ENCODE measurements at regions not wholly inside any gene's neighbourhood (a gene's known extent, or its start where the extent isn't known, plus 50 kb on each side); places are given as distances from the start of the nearest gene placed in this dataset.

GRCh38 chr1:58340185-58340584 lies 206.3 kb downstream of the OMA1 start:
- no peaks in the 10 kb centered on the region for H3K4me1 ChIP-seq (ENCODE audit: low read length)
- no peaks in the 10 kb centered on the region for H4K20me1 ChIP-seq (ENCODE audit: insufficient read depth, low read length)
- no peak overlapping the region for H3K4me2 ChIP-seq (ENCODE audit: low read length)
- H3K79me2 ChIP-seq (ENCODE audit: low read length): no peaks in the 10 kb centered on the region
- no peak overlapping the region for H3K27ac ChIP-seq (ENCODE audit: low read length)
- TF ChIP-seq EZH2phosphoT487 (IDR thresholded peaks at IDR 0.05; ENCODE audit: low read depth) (no peak), CTCF (IDR thresholded peaks at IDR 0.05; ENCODE audit: low read depth, low read length) (no peak)
- no peak overlapping the region for H3K9ac ChIP-seq (ENCODE audit: low read length)
- H3K9me3 ChIP-seq (ENCODE audit: insufficient read depth, low read length): no peaks in the 10 kb centered on the region
- no peak overlapping the region for H3K4me3 ChIP-seq (ENCODE audit: low read length)
- H2AFZ ChIP-seq (ENCODE audit: low read depth, low read length): no peak overlapping the region
- no peaks in the 10 kb centered on the region for H3K36me3 ChIP-seq (replicated peaks; ENCODE audit: low read depth, low read length)
- H3K27me3 ChIP-seq (ENCODE audit: low read depth, low read length): no peaks in the 10 kb centered on the region

GRCh38 chr1:58338081-58338480 lies 208.4 kb downstream of the OMA1 start:
- no peak overlapping the region for H2AFZ ChIP-seq (ENCODE audit: low read depth, low read length)
- H3K9me3 ChIP-seq (ENCODE audit: insufficient read depth, low read length): no peaks in the 10 kb centered on the region
- no peak for TF ChIP-seq EZH2phosphoT487 (IDR thresholded peaks at IDR 0.05; ENCODE audit: low read depth)
- no peak for TF ChIP-seq CTCF (IDR thresholded peaks at IDR 0.05; ENCODE audit: low read depth, low read length)
- no peak overlapping the region for H3K4me2 ChIP-seq (ENCODE audit: low read length)
- no peak overlapping the region for H3K27ac ChIP-seq (ENCODE audit: low read length)
- no peak overlapping the region for H3K9ac ChIP-seq (ENCODE audit: low read length)
- no peaks in the 10 kb centered on the region for H3K4me1 ChIP-seq (ENCODE audit: low read length)
- H3K79me2 ChIP-seq (ENCODE audit: low read length): no peaks in the 10 kb centered on the region
- no peaks in the 10 kb centered on the region for H3K36me3 ChIP-seq (replicated peaks; ENCODE audit: low read depth, low read length)
- no peaks in the 10 kb centered on the region for H4K20me1 ChIP-seq (ENCODE audit: insufficient read depth, low read length)
- H3K27me3 ChIP-seq (ENCODE audit: low read depth, low read length): no peaks in the 10 kb centered on the region
- no peak overlapping the region for H3K4me3 ChIP-seq (ENCODE audit: low read length)

GRCh38 chr1:58333511-58333910 lies 213.0 kb downstream of the OMA1 start:
- Histone ChIP-seq H3K4me3 (ENCODE audit: low read length) (no peak overlapping the region), H3K27ac (ENCODE audit: low read length) (no peak overlapping the region), H3K27me3 (ENCODE audit: low read depth, low read length) (no peaks in the 10 kb centered on the region), H3K4me2 (ENCODE audit: low read length) (no peak overlapping the region), H2AFZ (ENCODE audit: low read depth, low read length) (no peak overlapping the region), H3K9ac (ENCODE audit: low read length) (no peak overlapping the region), H3K79me2 (ENCODE audit: low read length) (no peaks in the 10 kb centered on the region), H4K20me1 (ENCODE audit: insufficient read depth, low read length) (no peaks in the 10 kb centered on the region), H3K9me3 (ENCODE audit: insufficient read depth, low read length) (no peaks in the 10 kb centered on the region), H3K4me1 (ENCODE audit: low read length) (no peaks in the 10 kb centered on the region), H3K36me3 (replicated peaks; ENCODE audit: low read depth, low read length) (no peaks in the 10 kb centered on the region)
- TF ChIP-seq EZH2phosphoT487 (IDR thresholded peaks at IDR 0.05; ENCODE audit: low read depth) (no peak), CTCF (IDR thresholded peaks at IDR 0.05; ENCODE audit: low read depth, low read length) (no peak)

- Histone ChIP-seq H3K36me3 (replicated peaks; ENCODE audit: low read depth, low read length) (no peaks in the 10 kb centered on the region), H3K9ac (ENCODE audit: low read length) (no peak overlapping the region), H2AFZ (ENCODE audit: low read depth, low read length) (no peak overlapping the region), H4K20me1 (ENCODE audit: insufficient read depth, low read length) (no peaks in the 10 kb centered on the region), H3K27ac (ENCODE audit: low read length) (no peak overlapping the region), H3K4me1 (ENCODE audit: low read length) (no peaks in the 10 kb centered on the region), H3K4me3 (ENCODE audit: low read length) (no peak overlapping the region), H3K4me2 (ENCODE audit: low read length) (no peak overlapping the region), H3K79me2 (ENCODE audit: low read length) (no peaks in the 10 kb centered on the region), H3K9me3 (ENCODE audit: insufficient read depth, low read length) (no peaks in the 10 kb centered on the region), H3K27me3 (ENCODE audit: low read depth, low read length) (no peaks in the 10 kb centered on the region)
- no peak for TF ChIP-seq CTCF (IDR thresholded peaks at IDR 0.05; ENCODE audit: low read depth, low read length)
- no peak for TF ChIP-seq EZH2phosphoT487 (IDR thresholded peaks at IDR 0.05; ENCODE audit: low read depth)
Observed at GRCh38 chr1:58331156-58331555, 215.4 kb downstream of the OMA1 start.
